ENCODE measurements at regions not wholly inside any gene's neighbourhood (a gene's known extent, or its start where the extent isn't known, plus 50 kb on each side); places are given as distances from the start of the nearest gene placed in this dataset.
"Not testable (repeated sequence)": the region's sequence is repeated elsewhere in the genome, so short reads cannot be mapped to it uniquely, and the experiment has no call there.

- no peaks in the 10 kb centered on the region for H3K27me3 ChIP-seq (ENCODE audit: insufficient read depth, low read depth)
- no peak overlapping the region for H3K4me3 ChIP-seq (IDR thresholded peaks at IDR 0.05; ENCODE audit: insufficient read depth, low read depth, low read length)
- no peak overlapping the region for H2AFZ ChIP-seq (ENCODE audit: low read depth)
- no peak for TF ChIP-seq CTCF (conservative IDR thresholded peaks at IDR 0.05; ENCODE audit: low read depth, low read length)
- H3K9ac ChIP-seq, result no peak overlapping the region
- H3K4me1 ChIP-seq (ENCODE audit: low read depth, poor library complexity, severe bottlenecking), result no peaks in the 10 kb centered on the region
- H4K20me1 ChIP-seq (ENCODE audit: insufficient read depth), result no peaks in the 10 kb centered on the region
- no peaks in the 10 kb centered on the region for H3K36me3 ChIP-seq (ENCODE audit: insufficient read depth)
- H3K79me2 ChIP-seq (ENCODE audit: insufficient read depth, low read depth), result no peaks in the 10 kb centered on the region
- no peak overlapping the region for H3K27ac ChIP-seq
- no peak overlapping the region for H3K4me2 ChIP-seq
These were observed 131.3 kb upstream of the PRKCQ start for GRCh38 chr10:6711408-6711841.

- Histone ChIP-seq H2AFZ (ENCODE audit: low read depth) (no peak overlapping the region), H4K20me1 (ENCODE audit: insufficient read depth) (no peaks in the 10 kb centered on the region), H3K27ac (no peak overlapping the region), H3K4me2 (no peak overlapping the region), H3K9ac (no peak overlapping the region), H3K4me3 (IDR thresholded peaks at IDR 0.05; ENCODE audit: insufficient read depth, low read depth, low read length) (no peak overlapping the region), H3K79me2 (ENCODE audit: insufficient read depth, low read depth) (no peaks in the 10 kb centered on the region), H3K27me3 (ENCODE audit: insufficient read depth, low read depth) (no peaks in the 10 kb centered on the region), H3K4me1 (ENCODE audit: low read depth, poor library complexity, severe bottlenecking) (no peaks in the 10 kb centered on the region), H3K36me3 (ENCODE audit: insufficient read depth) (no peaks in the 10 kb centered on the region)
- TF ChIP-seq CTCF (conservative IDR thresholded peaks at IDR 0.05; ENCODE audit: low read depth, low read length), result no peak
These were observed 127.3 kb upstream of the PRKCQ start for GRCh38 chr10:6707352-6707751.

GRCh38 chr10:6706725-6707124 is 126.6 kb upstream of the PRKCQ start:
- no peak overlapping the region for H3K4me2 ChIP-seq
- H3K36me3 ChIP-seq (ENCODE audit: insufficient read depth), result no peaks in the 10 kb centered on the region
- no peaks in the 10 kb centered on the region for H3K27me3 ChIP-seq (ENCODE audit: insufficient read depth, low read depth)
- no peaks in the 10 kb centered on the region for H3K4me1 ChIP-seq (ENCODE audit: low read depth, poor library complexity, severe bottlenecking)
- H3K27ac ChIP-seq, result no peak overlapping the region
- H4K20me1 ChIP-seq (ENCODE audit: insufficient read depth), result no peaks in the 10 kb centered on the region
- no peak overlapping the region for H2AFZ ChIP-seq (ENCODE audit: low read depth)
- no peak overlapping the region for H3K4me3 ChIP-seq (IDR thresholded peaks at IDR 0.05; ENCODE audit: insufficient read depth, low read depth, low read length)
- H3K79me2 ChIP-seq (ENCODE audit: insufficient read depth, low read depth), result no peaks in the 10 kb centered on the region
- TF ChIP-seq CTCF (conservative IDR thresholded peaks at IDR 0.05; ENCODE audit: low read depth, low read length), result no peak
- no peak overlapping the region for H3K9ac ChIP-seq

GRCh38 chr10:6704896-6705295 is 124.8 kb upstream of the PRKCQ start:
- H3K4me3 ChIP-seq (IDR thresholded peaks at IDR 0.05; ENCODE audit: insufficient read depth, low read depth, low read length), result no peak overlapping the region
- no peaks in the 10 kb centered on the region for H3K36me3 ChIP-seq (ENCODE audit: insufficient read depth)
- no peaks in the 10 kb centered on the region for H3K27me3 ChIP-seq (ENCODE audit: insufficient read depth, low read depth)
- H3K79me2 ChIP-seq (ENCODE audit: insufficient read depth, low read depth), result no peaks in the 10 kb centered on the region
- H4K20me1 ChIP-seq (ENCODE audit: insufficient read depth), result no peaks in the 10 kb centered on the region
- no peak overlapping the region for H3K27ac ChIP-seq
- no peaks in the 10 kb centered on the region for H3K4me1 ChIP-seq (ENCODE audit: low read depth, poor library complexity, severe bottlenecking)
- no peak overlapping the region for H3K9ac ChIP-seq
- no peak overlapping the region for H2AFZ ChIP-seq (ENCODE audit: low read depth)
- H3K4me2 ChIP-seq, result no peak overlapping the region
- no peak for TF ChIP-seq CTCF (conservative IDR thresholded peaks at IDR 0.05; ENCODE audit: low read depth, low read length)

GRCh38 chr10:6702833-6703232 is 122.8 kb upstream of the PRKCQ start:
- H3K4me2 ChIP-seq; H3K36me3 ChIP-seq (ENCODE audit: insufficient read depth); H2AFZ ChIP-seq (ENCODE audit: low read depth); H3K9ac ChIP-seq; H3K27me3 ChIP-seq (ENCODE audit: insufficient read depth, low read depth); H3K4me1 ChIP-seq (ENCODE audit: low read depth, poor library complexity, severe bottlenecking); H3K27ac ChIP-seq; H3K4me3 ChIP-seq (IDR thresholded peaks at IDR 0.05; ENCODE audit: insufficient read depth, low read depth, low read length); H3K79me2 ChIP-seq (ENCODE audit: insufficient read depth, low read depth); H4K20me1 ChIP-seq (ENCODE audit: insufficient read depth): not testable (repeated sequence)
